Thymus (tissue), 11 donors: ENCODE measurements at regions not wholly inside any gene's neighbourhood (a gene's known extent, or its start where the extent isn't known, plus 50 kb on each side); places are given as distances from the start of the nearest gene placed in this dataset.

Experiments
- DNase-seq, 9 donors: peaks; one replicate each; pipeline ENCODE4 v3.0.0-alpha.2; 2013; ENCODE audit warnings: low spot score in 9 of 9, low read depth in 6 of 9, missing footprints in 1 of 9
- H3K27ac ChIP-seq, 2 donors: one replicate each; pipeline ENCODE4 v1.5.1; 2013; ENCODE audit warnings: control low read depth in 1 of 2, low read depth in 1 of 2, low read length in 1 of 2, mild to moderate bottlenecking in 1 of 2, moderate library complexity in 1 of 2
- H3K27me3 ChIP-seq, 2 donors: one replicate each; pipeline ENCODE4 v1.5.1; 2013; ENCODE audit warnings: low read length in 1 of 2; ENCODE audit not compliant: control insufficient read depth in 2 of 2, insufficient read depth in 1 of 2
- H3K36me3 ChIP-seq, 2 donors: one replicate each; pipeline ENCODE4 v1.5.1; 2013; ENCODE audit warnings: low read length in 1 of 2, mild to moderate bottlenecking in 1 of 2, moderate library complexity in 1 of 2; ENCODE audit not compliant: control insufficient read depth in 2 of 2, insufficient read depth in 2 of 2
- H3K4me1 ChIP-seq, 2 donors: one replicate each; pipeline ENCODE4 v1.5.1; 2013; ENCODE audit warnings: low read length in 2 of 2; ENCODE audit not compliant: control insufficient read depth in 2 of 2, insufficient read depth in 2 of 2
- H3K4me3 ChIP-seq, 2 donors: one replicate each; pipeline ENCODE4 v1.5.1; 2013; ENCODE audit warnings: low read length in 2 of 2, control low read depth in 1 of 2, mild to moderate bottlenecking in 1 of 2
- H3K9me3 ChIP-seq, 2 donors: one replicate each; pipeline ENCODE4 v1.5.1; 2013; ENCODE audit warnings: low read length in 1 of 2, mild to moderate bottlenecking in 1 of 2; ENCODE audit not compliant: control insufficient read depth in 2 of 2, insufficient read depth in 1 of 2
- WGBS: extraction: QIAGEN DNeasy Blood & Tissue Kit; methylation state at CpG from one replicate; pipeline ENCODE4 v1.1.7; 2013; 5-methylcytosine and 5-hydroxymethylcytosine counted together
- donor health status: healthy.

DNA sequence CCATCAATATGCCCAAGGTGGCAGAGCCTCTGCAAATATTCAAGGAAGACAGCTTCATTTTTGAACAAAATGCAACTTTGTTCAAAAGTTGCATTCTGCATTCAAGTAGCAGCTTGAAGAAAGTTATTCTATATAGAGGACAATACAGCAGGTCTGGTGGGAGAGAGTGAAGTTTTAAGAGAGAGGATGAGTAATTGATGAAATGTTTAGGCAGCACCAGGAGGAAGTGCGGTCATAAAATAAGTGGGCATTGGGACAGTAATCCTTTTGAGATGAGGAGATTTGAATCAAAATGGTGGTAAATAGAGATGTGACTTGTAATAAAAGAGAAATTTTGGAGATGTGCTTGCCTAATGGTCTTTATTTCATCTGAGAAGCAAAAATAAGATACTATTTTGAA, 607.3 kb upstream of the ZNF385D start:
- Histone ChIP-seq H3K27ac (no peak overlapping the region), H3K27me3 (no peaks in the 10 kb centered on the region), H3K4me3 (no peak overlapping the region), H3K36me3 (no peaks in the 10 kb centered on the region), H3K4me1 (no peaks in the 10 kb centered on the region), H3K9me3 (no peaks in the 10 kb centered on the region)
- 99% methylated on average over 1 of the region's 1 CpG for WGBS
- no peak for DNase-seq

DNA sequence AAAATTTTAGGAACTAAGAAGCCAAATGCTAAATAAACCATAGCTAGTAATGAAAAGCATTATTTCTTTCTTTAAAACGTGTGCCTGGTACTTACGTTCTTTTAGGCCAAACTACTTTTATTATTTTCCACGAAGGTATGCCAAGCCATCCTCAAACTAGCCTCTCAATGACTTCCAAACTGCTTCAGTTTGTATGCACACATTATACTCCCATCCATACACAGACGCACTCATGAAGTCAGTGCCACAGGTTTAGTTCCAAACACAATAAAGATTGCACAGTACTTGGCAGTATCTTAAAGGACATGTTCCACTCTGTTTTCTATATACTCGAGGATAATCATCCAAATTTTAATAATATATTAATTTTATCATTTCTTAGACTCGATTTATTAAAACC, 609.2 kb upstream of the ZNF385D start:
- DNase-seq, result no peak
- no peak overlapping the region for H3K27ac ChIP-seq
- H3K4me1 ChIP-seq, result no peaks in the 10 kb centered on the region
- 95% methylated on average over 6 of the region's 6 CpGs for WGBS
- no peaks in the 10 kb centered on the region for H3K9me3 ChIP-seq
- no peak overlapping the region for H3K4me3 ChIP-seq
- H3K36me3 ChIP-seq, result no peaks in the 10 kb centered on the region
- no peaks in the 10 kb centered on the region for H3K27me3 ChIP-seq

DNA sequence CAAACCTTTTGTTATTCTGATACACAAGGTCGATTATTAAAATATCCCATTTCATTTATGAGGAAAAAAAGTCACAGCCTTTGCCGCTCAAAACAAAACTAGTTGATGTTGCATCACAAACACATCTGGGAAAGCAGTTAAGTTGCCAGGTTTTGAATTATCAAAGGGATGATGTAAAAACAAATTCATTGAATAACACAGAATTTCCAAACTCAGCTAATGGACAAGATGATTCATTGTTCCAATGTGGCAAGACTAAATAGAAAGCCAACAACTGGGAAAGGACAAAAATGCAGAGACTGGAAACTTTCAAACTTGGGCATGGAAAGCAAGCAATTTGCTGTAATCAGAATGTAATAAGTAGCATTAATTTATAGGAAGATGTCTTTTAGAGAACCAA, 610.0 kb upstream of the ZNF385D start:
- no peak overlapping the region for H3K4me3 ChIP-seq
- no peaks in the 10 kb centered on the region for H3K36me3 ChIP-seq
- no peaks in the 10 kb centered on the region for H3K9me3 ChIP-seq
- H3K27ac ChIP-seq, result no peak overlapping the region
- H3K27me3 ChIP-seq, result no peaks in the 10 kb centered on the region
- DNase-seq, result no peak
- no peaks in the 10 kb centered on the region for H3K4me1 ChIP-seq
- WGBS, result 90% methylated on average over 2 of the region's 2 CpGs

GRCh38 chr3:22361521-22361920, 610.5 kb upstream of the ZNF385D start:
- Histone ChIP-seq H3K36me3 (no peaks in the 10 kb centered on the region), H3K27ac (no peak overlapping the region), H3K27me3 (no peaks in the 10 kb centered on the region), H3K4me1 (no peaks in the 10 kb centered on the region), H3K4me3 (no peak overlapping the region), H3K9me3 (no peaks in the 10 kb centered on the region)
- WGBS, result 69% methylated on average over 1 of the region's 1 CpG
- DNase-seq, result no peak

GRCh38 chr3:22364851-22365250, 613.8 kb upstream of the ZNF385D start:
- WGBS, result 97% methylated on average over 1 of the region's 1 CpG
- no peaks in the 10 kb centered on the region for H3K9me3 ChIP-seq
- no peaks in the 10 kb centered on the region for H3K27me3 ChIP-seq
- H3K36me3 ChIP-seq, result no peaks in the 10 kb centered on the region
- DNase-seq, result no peak
- no peak overlapping the region for H3K27ac ChIP-seq
- H3K4me3 ChIP-seq, result no peak overlapping the region
- no peaks in the 10 kb centered on the region for H3K4me1 ChIP-seq

GRCh38 chr3:22366781-22367180, 615.8 kb upstream of the ZNF385D start:
- no peak for DNase-seq
- WGBS, result 69% methylated on average over 2 of the region's 2 CpGs
- no peak overlapping the region for H3K4me3 ChIP-seq
- H3K27me3 ChIP-seq, result peaks cover 7 to 14% of the 10 kb centered on the region in 2 donors
- H3K36me3 ChIP-seq, result no peaks in the 10 kb centered on the region
- H3K9me3 ChIP-seq, result no peaks in the 10 kb centered on the region
- no peak overlapping the region for H3K27ac ChIP-seq
- H3K4me1 ChIP-seq, result peaks cover 0 to 3% of the 10 kb centered on the region in 2 donors

- Histone ChIP-seq H3K27ac (no peak overlapping the region), H3K27me3 (peaks cover 22 to 43% of the 10 kb centered on the region in 2 donors), H3K9me3 (no peaks in the 10 kb centered on the region), H3K4me3 (no peak overlapping the region), H3K4me1 (peaks cover 2 to 10% of the 10 kb centered on the region in 2 donors), H3K36me3 (no peaks in the 10 kb centered on the region)
- no peak for DNase-seq
- 98% methylated on average over 8 of the region's 8 CpGs for WGBS
These were observed 620.0 kb upstream of the ZNF385D start for GRCh38 chr3:22371036-22371435.

DNA sequence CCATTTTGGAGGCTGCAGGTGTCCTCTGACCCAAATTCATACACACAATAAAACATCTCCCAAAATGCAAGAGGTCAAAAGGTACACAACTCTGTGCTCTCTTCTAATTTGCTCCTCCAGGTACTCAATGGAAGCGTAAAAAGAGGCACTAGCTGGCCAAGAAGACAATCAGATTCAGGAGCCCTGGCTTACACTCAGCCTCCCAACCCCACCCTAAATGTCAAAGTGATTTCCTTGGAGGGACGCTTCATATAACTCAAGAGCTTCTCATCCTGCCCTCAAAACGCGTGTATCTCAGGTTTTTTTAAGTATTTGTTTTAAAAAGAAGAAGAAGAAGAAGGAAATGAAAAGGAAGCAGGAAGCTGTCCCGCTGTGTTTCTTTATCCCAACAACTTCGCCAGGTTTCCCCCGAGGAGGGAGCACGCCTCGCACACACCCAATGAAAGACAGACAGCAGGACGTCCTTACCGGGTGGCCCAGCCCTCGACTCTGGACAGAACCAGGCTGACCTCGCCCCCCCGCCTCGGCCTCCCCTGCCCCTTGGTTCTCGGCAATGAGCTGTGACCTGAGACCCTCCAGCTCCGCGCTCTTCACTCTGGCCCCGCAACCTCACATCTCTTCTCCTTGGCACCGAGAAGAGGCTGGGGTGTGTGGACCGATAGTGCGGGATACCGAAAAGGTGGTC, 620.7 kb upstream of the ZNF385D start:
- 9% methylated on average over 23 of the region's 23 CpGs for WGBS
- Histone ChIP-seq H3K36me3 (no peaks in the 10 kb centered on the region), H3K4me1 (peaks cover 2 to 10% of the 10 kb centered on the region in 2 donors), H3K4me3 (peak overlapping the region in 1 of 2 donors; percentile 47), H3K9me3 (no peaks in the 10 kb centered on the region), H3K27ac (no peak overlapping the region), H3K27me3 (peaks cover 22 to 43% of the 10 kb centered on the region in 2 donors)
- no peak for DNase-seq

- DNase-seq, result peak in 6 of 9 donors; percentile 2 to 45 (median 14)
- peaks cover 2 to 10% of the 10 kb centered on the region in 2 donors for H3K4me1 ChIP-seq
- no peak overlapping the region for H3K27ac ChIP-seq
- H3K4me3 ChIP-seq, result peak overlapping the region in 1 of 2 donors; percentile 47
- WGBS, result under 1% methylated on average over 74 of the region's 74 CpGs
- peaks cover 22 to 43% of the 10 kb centered on the region in 2 donors for H3K27me3 ChIP-seq
- H3K9me3 ChIP-seq, result no peaks in the 10 kb centered on the region
- no peaks in the 10 kb centered on the region for H3K36me3 ChIP-seq
These were observed 621.5 kb upstream of the ZNF385D start for GRCh38 chr3:22372292-22373062.
